SU-DHL-6 (cell line): ENCODE measurements at regions not wholly inside any gene's neighbourhood (a gene's known extent, or its start where the extent isn't known, plus 50 kb on each side); places are given as distances from the start of the nearest gene placed in this dataset.

Source experiments
- H2AFZ ChIP-seq: fragments of 200-600 bp; sonication (generic); 2 replicates; pipeline ENCODE4 v1.6.1; 2014; ENCODE audit warnings: low read depth, mild to moderate bottlenecking, moderate library complexity, mixed read lengths, antibody characterized with exemption, low read length; ENCODE audit not compliant: severe bottlenecking
- H3F3A ChIP-seq: fragments of 200-600 bp; shearing (Covaris generic); 2 replicates; pipeline ENCODE4 v1.6.0; 2016; ENCODE audit warnings: antibody characterized with exemption, mild to moderate bottlenecking; ENCODE audit not compliant: insufficient read depth
- H3K27ac ChIP-seq: fragments of 200-600 bp; sonication (generic); 2 replicates; pipeline ENCODE4 v1.5.1; 2016; ENCODE audit warnings: low read depth, mild to moderate bottlenecking, low read length, moderate library complexity, mixed read lengths
- H3K27me3 ChIP-seq: fragments of 200-600 bp; sonication (generic), shearing (Covaris generic); 2 replicates; pipeline ENCODE4 v1.6.0; 2014; ENCODE audit warnings: mild to moderate bottlenecking, low read length
- H3K36me3 ChIP-seq: fragments of 200-600 bp; sonication (generic); 2 replicates; pipeline ENCODE4 v1.6.1; 2014; ENCODE audit warnings: mild to moderate bottlenecking, low read length, mixed read lengths
- H3K4me2 ChIP-seq: fragments of 300-600, 200-600 bp; shearing (Covaris generic), sonication (generic); 2 replicates; pipeline ENCODE4 v1.6.0; 2014; ENCODE audit warnings: low read length, low read depth, mild to moderate bottlenecking; ENCODE audit not compliant: poor library complexity, severe bottlenecking
- H3K4me3 ChIP-seq: fragments of 200-600 bp; sonication (generic); 2 replicates; pipeline ENCODE4 v1.5.1; 2014; ENCODE audit warnings: antibody characterized with exemption, low read length, mild to moderate bottlenecking, mixed read lengths; ENCODE audit not compliant: insufficient read depth, poor library complexity, severe bottlenecking
- H3K79me2 ChIP-seq: fragments of 200-600 bp; sonication (generic); 2 replicates; pipeline ENCODE4 v1.6.1; 2014; ENCODE audit warnings: mild to moderate bottlenecking, low read length, moderate library complexity; ENCODE audit not compliant: insufficient read depth
- H3K9ac ChIP-seq: fragments of 200-600 bp; sonication (generic); 2 replicates; pipeline ENCODE4 v1.7.0; 2014; ENCODE audit warnings: mild to moderate bottlenecking, low read length
- H3K9me2 ChIP-seq: fragments of 200-600 bp; sonication (generic); replicated peaks from 2 replicates; pipeline ENCODE4 v1.6.1; 2014; ENCODE audit warnings: low read length; ENCODE audit not compliant: insufficient read depth
- H3K9me3 ChIP-seq: fragments of 200-600 bp; sonication (generic); 2 replicates; pipeline ENCODE4 v1.6.1; 2014; ENCODE audit warnings: low read length, mixed read lengths; ENCODE audit not compliant: insufficient read depth
- H4K20me1 ChIP-seq: fragments of 200-600 bp; sonication (generic); 2 replicates; pipeline ENCODE4 v1.6.1; 2014; ENCODE audit warnings: low read depth, mild to moderate bottlenecking, antibody characterized with exemption, low read length, moderate library complexity, mixed read lengths
- EZH2phosphoT487 ChIP-seq: fragments of 200-600 bp; sonication (generic), shearing (Covaris generic); conservative IDR thresholded peaks from 2 replicates; pipeline ENCODE4 v1.6.1; 2018; ENCODE audit warnings: mild to moderate bottlenecking, antibody characterized with exemption, low read length, moderate library complexity, mixed read lengths
- TF ChIP-seq, protein P1 (sequence below): fragments of 200-600 bp; sonication (generic); IDR thresholded peaks from one replicate; pipeline ENCODE4 v1.5.1; 2017; ENCODE audit warnings: antibody characterized with exemption, mild to moderate bottlenecking, low read length, moderate library complexity; ENCODE audit not compliant: insufficient read depth, poor library complexity, severe bottlenecking

DNA sequence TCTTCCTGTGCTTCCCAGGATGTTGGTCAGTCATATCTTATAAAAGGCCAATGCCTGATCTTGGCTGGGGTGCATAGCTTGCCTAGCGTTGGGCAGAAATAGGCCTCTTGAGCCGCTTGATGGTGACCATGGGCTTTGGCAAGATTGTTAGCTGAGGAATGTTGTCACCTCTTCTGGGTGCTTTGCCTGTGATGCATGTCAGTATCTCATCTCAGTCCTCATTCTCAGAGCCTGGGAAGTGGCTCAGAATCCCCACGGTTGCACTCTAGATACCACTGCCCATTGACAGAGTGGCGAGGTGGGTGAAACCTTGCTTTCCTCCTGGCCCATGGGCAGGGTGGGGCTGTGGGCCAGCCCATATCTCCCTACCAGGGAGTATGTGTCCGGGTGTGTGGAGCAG is 79.2 kb upstream of the MGAT5 start:
- Histone ChIP-seq H2AFZ (no peak overlapping the region), H4K20me1 (no peaks in the 10 kb centered on the region; the same call in 1 of the 2 replicates), H3K27ac (no peak overlapping the region), H3K4me3 (no peak overlapping the region), H3K27me3 (no peaks in the 10 kb centered on the region), H3K79me2 (peaks cover 23% of the 10 kb centered on the region; the same call in 1 of the 2 replicates), H3K4me2 (no peak overlapping the region), H3K9me3 (no peaks in the 10 kb centered on the region), H3K9me2 (no peaks in the 10 kb centered on the region), H3K9ac (no peak overlapping the region), H3K36me3 (no peaks in the 10 kb centered on the region), H3F3A (no peaks in the 10 kb centered on the region)
- TF ChIP-seq, protein P1, sequence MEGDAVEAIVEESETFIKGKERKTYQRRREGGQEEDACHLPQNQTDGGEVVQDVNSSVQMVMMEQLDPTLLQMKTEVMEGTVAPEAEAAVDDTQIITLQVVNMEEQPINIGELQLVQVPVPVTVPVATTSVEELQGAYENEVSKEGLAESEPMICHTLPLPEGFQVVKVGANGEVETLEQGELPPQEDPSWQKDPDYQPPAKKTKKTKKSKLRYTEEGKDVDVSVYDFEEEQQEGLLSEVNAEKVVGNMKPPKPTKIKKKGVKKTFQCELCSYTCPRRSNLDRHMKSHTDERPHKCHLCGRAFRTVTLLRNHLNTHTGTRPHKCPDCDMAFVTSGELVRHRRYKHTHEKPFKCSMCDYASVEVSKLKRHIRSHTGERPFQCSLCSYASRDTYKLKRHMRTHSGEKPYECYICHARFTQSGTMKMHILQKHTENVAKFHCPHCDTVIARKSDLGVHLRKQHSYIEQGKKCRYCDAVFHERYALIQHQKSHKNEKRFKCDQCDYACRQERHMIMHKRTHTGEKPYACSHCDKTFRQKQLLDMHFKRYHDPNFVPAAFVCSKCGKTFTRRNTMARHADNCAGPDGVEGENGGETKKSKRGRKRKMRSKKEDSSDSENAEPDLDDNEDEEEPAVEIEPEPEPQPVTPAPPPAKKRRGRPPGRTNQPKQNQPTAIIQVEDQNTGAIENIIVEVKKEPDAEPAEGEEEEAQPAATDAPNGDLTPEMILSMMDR: no peak
- no peak for TF ChIP-seq EZH2phosphoT487

DNA sequence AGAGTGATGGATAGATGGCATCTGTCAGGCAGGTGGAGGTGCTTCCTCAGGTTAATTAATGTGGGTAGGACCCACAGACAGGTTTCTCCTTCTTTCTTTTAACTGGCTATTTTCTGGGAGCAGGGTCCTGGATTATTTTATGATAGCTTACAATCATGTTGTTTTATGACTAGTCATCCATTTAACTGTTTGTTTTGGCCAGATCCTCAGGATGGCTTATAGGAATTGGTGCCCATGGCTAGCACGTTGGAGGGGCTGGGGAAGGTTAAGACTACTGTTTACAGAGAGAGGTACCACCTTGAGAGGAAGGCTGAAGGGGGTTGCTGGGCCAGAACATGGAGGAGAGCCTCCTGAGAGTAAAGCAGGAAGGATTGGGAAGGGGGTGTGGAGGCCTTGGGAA is 78.0 kb upstream of the MGAT5 start:
- no peak overlapping the region for H3K4me3 ChIP-seq
- H2AFZ ChIP-seq: no peak overlapping the region
- H3K79me2 ChIP-seq: peaks cover 23% of the 10 kb centered on the region; the same call in 1 of the 2 replicates
- H3K9ac ChIP-seq: no peak overlapping the region
- no peaks in the 10 kb centered on the region for H3K27me3 ChIP-seq
- no peaks in the 10 kb centered on the region for H3K9me3 ChIP-seq
- no peak overlapping the region for H3K27ac ChIP-seq
- H3K4me2 ChIP-seq: no peak overlapping the region
- H4K20me1 ChIP-seq: no peaks in the 10 kb centered on the region; the same call in 1 of the 2 replicates
- no peaks in the 10 kb centered on the region for H3K36me3 ChIP-seq
- TF ChIP-seq EZH2phosphoT487: no peak
- TF ChIP-seq, protein P1: no peak
- H3F3A ChIP-seq: no peaks in the 10 kb centered on the region
- no peaks in the 10 kb centered on the region for H3K9me2 ChIP-seq

DNA sequence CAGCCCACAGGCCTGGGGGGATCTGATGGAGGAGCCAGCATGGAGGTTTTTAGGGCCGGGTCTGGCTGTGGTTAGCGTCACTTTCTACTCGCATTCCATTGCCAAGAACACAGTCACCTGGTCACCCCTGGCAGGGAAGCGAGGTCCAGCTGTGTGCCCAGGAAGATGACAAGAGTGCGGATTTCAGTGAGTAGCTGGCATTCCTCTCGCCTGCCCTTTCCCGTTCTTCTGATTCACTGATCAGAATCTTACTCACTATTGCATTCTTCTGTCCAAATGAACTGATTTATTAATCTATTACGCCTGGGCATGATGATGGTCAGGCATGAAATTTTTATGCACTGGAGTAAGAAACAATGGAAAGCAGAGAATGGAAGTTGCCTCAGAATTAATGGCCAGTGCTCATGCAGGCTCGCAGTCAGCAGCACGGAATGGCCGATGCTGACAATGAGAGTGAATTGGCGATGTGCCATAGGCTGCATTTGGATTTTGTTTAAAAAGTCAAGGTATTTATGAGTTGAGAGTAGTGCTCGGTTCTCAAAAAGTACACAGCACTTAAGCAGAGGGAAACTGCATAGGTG is 76.4 kb upstream of the MGAT5 start:
- Histone ChIP-seq H2AFZ (no peak overlapping the region), H3K4me2 (no peak overlapping the region), H4K20me1 (peaks cover 7% of the 10 kb centered on the region; the same call in 1 of the 2 replicates), H3K9me3 (no peaks in the 10 kb centered on the region), H3K27me3 (no peaks in the 10 kb centered on the region), H3K79me2 (peaks cover 15% of the 10 kb centered on the region; the same call in 1 of the 2 replicates), H3K36me3 (no peaks in the 10 kb centered on the region), H3K9me2 (no peaks in the 10 kb centered on the region), H3K27ac (no peak overlapping the region), H3K4me3 (no peak overlapping the region), H3K9ac (no peak overlapping the region), H3F3A (no peaks in the 10 kb centered on the region)
- TF ChIP-seq, protein P1: no peak
- no peak for TF ChIP-seq EZH2phosphoT487
